IgD-negative memory B cell (primary cell): ENCODE measurements at regions not wholly inside any gene's neighbourhood (a gene's known extent, or its start where the extent isn't known, plus 50 kb on each side); places are given as distances from the start of the nearest gene placed in this dataset.
A peak's percentile ranks its signal among the peaks of the same experiment; 100 is the strongest.
"Not testable (repeated sequence)": the region's sequence is repeated elsewhere in the genome, so short reads cannot be mapped to it uniquely, and the experiment has no call there.

Experiments
- H3K27ac Mint-ChIP-seq, 3 donors: one replicate each; pipeline ENCODE4 v1.8.0; 2020 to 2022; ENCODE audit warnings: mild to moderate bottlenecking in 3 of 3, mixed read lengths in 3 of 3, moderate library complexity in 1 of 3
- H3K27me3 Mint-ChIP-seq: one replicate; pipeline ENCODE4 v1.8.0; 2021; ENCODE audit warnings: mixed read lengths
- H3K36me3 Mint-ChIP-seq: one replicate; pipeline ENCODE4 v1.8.0; 2020; ENCODE audit warnings: mild to moderate bottlenecking, mixed read lengths
- H3K4me1 Mint-ChIP-seq, 3 donors: one replicate each; pipeline ENCODE4 v1.8.0; 2020 to 2022; ENCODE audit warnings: mixed read lengths in 3 of 3, mild to moderate bottlenecking in 1 of 3
- H3K4me3 Mint-ChIP-seq, 4 donors: one replicate each; pipeline ENCODE4 v1.8.0; 2020 to 2022; ENCODE audit warnings: mild to moderate bottlenecking in 4 of 4, mixed read lengths in 4 of 4, moderate library complexity in 3 of 4
- H3K9me3 Mint-ChIP-seq, 3 donors: one replicate each; pipeline ENCODE4 v1.8.0; 2020 to 2021; ENCODE audit warnings: mixed read lengths in 3 of 3, mild to moderate bottlenecking in 1 of 3

- H3K27me3 Mint-ChIP-seq = peaks cover 2% of the 10 kb centered on the region
- H3K4me3 Mint-ChIP-seq = no peak overlapping the region
- no peaks in the 10 kb centered on the region for H3K4me1 Mint-ChIP-seq
- no peak overlapping the region for H3K27ac Mint-ChIP-seq
- no peaks in the 10 kb centered on the region for H3K9me3 Mint-ChIP-seq
- no peaks in the 10 kb centered on the region for H3K36me3 Mint-ChIP-seq
Observed at GRCh38 chr1:38738207-38738606, 121.4 kb downstream of the RRAGC start.

- Mint-ChIP-seq H3K4me1 (no peaks in the 10 kb centered on the region), H3K27ac (no peak overlapping the region), H3K4me3 (no peak overlapping the region), H3K27me3 (peaks cover 2% of the 10 kb centered on the region), H3K36me3 (no peaks in the 10 kb centered on the region), H3K9me3 (no peaks in the 10 kb centered on the region)
Observed at GRCh38 chr1:38736399-38736798, 123.2 kb downstream of the RRAGC start.

- Mint-ChIP-seq H3K9me3 (no peaks in the 10 kb centered on the region), H3K4me1 (no peaks in the 10 kb centered on the region), H3K27me3 (peaks cover 5% of the 10 kb centered on the region), H3K36me3 (no peaks in the 10 kb centered on the region), H3K27ac (peak overlapping the region in 1 of 3 donors; percentile 21), H3K4me3 (no peak overlapping the region)
Observed at GRCh38 chr1:38735651-38736161, 123.9 kb downstream of the RRAGC start.

GRCh38 chr1:38733761-38734160 is 125.8 kb downstream of the RRAGC start:
- H3K4me3 Mint-ChIP-seq = no peak overlapping the region
- H3K36me3 Mint-ChIP-seq = no peaks in the 10 kb centered on the region
- no peak overlapping the region for H3K27ac Mint-ChIP-seq
- H3K27me3 Mint-ChIP-seq = peaks cover 16% of the 10 kb centered on the region
- no peaks in the 10 kb centered on the region for H3K9me3 Mint-ChIP-seq
- H3K4me1 Mint-ChIP-seq = no peaks in the 10 kb centered on the region

GRCh38 chr1:38730511-38731397 is 128.8 kb downstream of the RRAGC start:
- H3K27me3 Mint-ChIP-seq = peaks cover 31% of the 10 kb centered on the region
- no peaks in the 10 kb centered on the region for H3K36me3 Mint-ChIP-seq
- no peaks in the 10 kb centered on the region for H3K9me3 Mint-ChIP-seq
- no peak overlapping the region for H3K27ac Mint-ChIP-seq
- no peak overlapping the region for H3K4me3 Mint-ChIP-seq
- H3K4me1 Mint-ChIP-seq = no peaks in the 10 kb centered on the region

GRCh38 chr1:38728585-38728908 is 131.0 kb downstream of the RRAGC start:
- Mint-ChIP-seq H3K27me3 (peaks cover 44% of the 10 kb centered on the region), H3K4me3 (no peak overlapping the region)

GRCh38 chr1:38727684-38728584 is 131.6 kb downstream of the RRAGC start:
- no peaks in the 10 kb centered on the region for H3K4me1 Mint-ChIP-seq
- H3K36me3 Mint-ChIP-seq = no peaks in the 10 kb centered on the region
- peak overlapping the region in 1 of 4 donors; percentile 24 for H3K4me3 Mint-ChIP-seq
- peaks cover 48% of the 10 kb centered on the region for H3K27me3 Mint-ChIP-seq
- peaks cover 0 to 1% (median 0%) of the 10 kb centered on the region in 3 donors for H3K9me3 Mint-ChIP-seq
- no peak overlapping the region for H3K27ac Mint-ChIP-seq

More at GRCh38 chr1:38728585-38728908, 131.0 kb downstream of the RRAGC start:
- peaks cover 0 to under 1% (median 0%) of the 10 kb centered on the region in 3 donors for H3K9me3 Mint-ChIP-seq
- no peak overlapping the region for H3K27ac Mint-ChIP-seq
- no peaks in the 10 kb centered on the region for H3K4me1 Mint-ChIP-seq
- no peaks in the 10 kb centered on the region for H3K36me3 Mint-ChIP-seq

- H3K36me3 Mint-ChIP-seq = not testable (repeated sequence)
Observed at GRCh38 chr1:38725321-38725961, 134.1 kb downstream of the RRAGC start.

GRCh38 chr1:38724160-38725131 is 135.1 kb downstream of the RRAGC start:
- Mint-ChIP-seq H3K9me3 (peaks cover 0 to 1% (median 0%) of the 10 kb centered on the region in 3 donors), H3K27ac (no peak overlapping the region)

More at GRCh38 chr1:38725321-38725961, 134.1 kb downstream of the RRAGC start:
- not testable (repeated sequence) for H3K27ac Mint-ChIP-seq, H3K4me1 Mint-ChIP-seq, H3K4me3 Mint-ChIP-seq, H3K9me3 Mint-ChIP-seq
- peaks cover 51% of the 10 kb centered on the region for H3K27me3 Mint-ChIP-seq

GRCh38 chr1:38721816-38722215 is 137.8 kb downstream of the RRAGC start:
- Mint-ChIP-seq H3K4me3 (no peak overlapping the region), H3K27me3 (peaks cover 32% of the 10 kb centered on the region), H3K36me3 (no peaks in the 10 kb centered on the region), H3K4me1 (peaks cover 0 to 2% (median 0%) of the 10 kb centered on the region in 3 donors), H3K9me3 (peaks cover 0 to 1% (median 0%) of the 10 kb centered on the region in 3 donors), H3K27ac (no peak overlapping the region)

More at GRCh38 chr1:38724160-38725131, 135.1 kb downstream of the RRAGC start:
- no peaks in the 10 kb centered on the region for H3K36me3 Mint-ChIP-seq
- no peak overlapping the region for H3K4me3 Mint-ChIP-seq
- H3K4me1 Mint-ChIP-seq = peaks cover 0 to 2% (median 0%) of the 10 kb centered on the region in 3 donors
- peaks cover 46% of the 10 kb centered on the region for H3K27me3 Mint-ChIP-seq

GRCh38 chr1:38719880-38720279 is 139.7 kb downstream of the RRAGC start:
- Mint-ChIP-seq H3K9me3 (peaks cover 0 to 1% (median 0%) of the 10 kb centered on the region in 3 donors), H3K36me3 (no peaks in the 10 kb centered on the region), H3K27ac (no peak overlapping the region), H3K27me3 (peaks cover 20% of the 10 kb centered on the region), H3K4me1 (peaks cover 0 to 2% (median 0%) of the 10 kb centered on the region in 3 donors), H3K4me3 (no peak overlapping the region)

- peaks cover 10% of the 10 kb centered on the region for H3K27me3 Mint-ChIP-seq
- no peak overlapping the region for H3K4me3 Mint-ChIP-seq
- H3K36me3 Mint-ChIP-seq = peaks cover 2% of the 10 kb centered on the region
- H3K27ac Mint-ChIP-seq = no peak overlapping the region
- peaks cover 0 to 2% (median 0%) of the 10 kb centered on the region in 3 donors for H3K4me1 Mint-ChIP-seq
- no peaks in the 10 kb centered on the region for H3K9me3 Mint-ChIP-seq
Observed at GRCh38 chr1:38718031-38718430, 141.5 kb downstream of the RRAGC start.

- H3K4me1 Mint-ChIP-seq = peaks cover 0 to 2% (median 0%) of the 10 kb centered on the region in 3 donors
- peaks cover 0 to 2% (median 0%) of the 10 kb centered on the region in 3 donors for H3K9me3 Mint-ChIP-seq
- H3K27me3 Mint-ChIP-seq = peaks cover 5% of the 10 kb centered on the region
- no peak overlapping the region for H3K27ac Mint-ChIP-seq
- peaks cover 2% of the 10 kb centered on the region for H3K36me3 Mint-ChIP-seq
- H3K4me3 Mint-ChIP-seq = no peak overlapping the region
Observed at GRCh38 chr1:38716229-38716628, 143.3 kb downstream of the RRAGC start.

- no peak overlapping the region for H3K27ac Mint-ChIP-seq
- H3K9me3 Mint-ChIP-seq = peaks cover 0 to 3% (median 0%) of the 10 kb centered on the region in 3 donors
- no peak overlapping the region for H3K4me3 Mint-ChIP-seq
- peaks cover 0 to 2% (median 0%) of the 10 kb centered on the region in 3 donors for H3K4me1 Mint-ChIP-seq
- peaks cover 2% of the 10 kb centered on the region for H3K36me3 Mint-ChIP-seq
- peaks cover 2% of the 10 kb centered on the region for H3K27me3 Mint-ChIP-seq
Observed at GRCh38 chr1:38715415-38715814, 144.2 kb downstream of the RRAGC start.
